ENCODE measurements at regions not wholly inside any gene's neighbourhood (a gene's known extent, or its start where the extent isn't known, plus 50 kb on each side); places are given as distances from the start of the nearest gene placed in this dataset.

GRCh38 chr1:58397187-58397820 is 149.2 kb downstream of the OMA1 start:
- no peaks in the 10 kb centered on the region for H3K36me3 Mint-ChIP-seq
- no peaks in the 10 kb centered on the region for H3K4me1 Mint-ChIP-seq
- no peaks in the 10 kb centered on the region for H3K27me3 Mint-ChIP-seq
- no peak overlapping the region for H3K27ac Mint-ChIP-seq
- no peak overlapping the region for H3K4me3 Mint-ChIP-seq
- DNase-seq, result no peak
- H3K9me3 Mint-ChIP-seq, result no peaks in the 10 kb centered on the region

GRCh38 chr1:58396150-58396549 is 150.4 kb downstream of the OMA1 start:
- no peaks in the 10 kb centered on the region for H3K9me3 Mint-ChIP-seq
- DNase-seq, result no peak
- H3K36me3 Mint-ChIP-seq, result no peaks in the 10 kb centered on the region
- H3K27ac Mint-ChIP-seq, result no peak overlapping the region
- H3K27me3 Mint-ChIP-seq, result no peaks in the 10 kb centered on the region
- no peaks in the 10 kb centered on the region for H3K4me1 Mint-ChIP-seq
- no peak overlapping the region for H3K4me3 Mint-ChIP-seq

- Mint-ChIP-seq H3K9me3 (no peaks in the 10 kb centered on the region), H3K27me3 (no peaks in the 10 kb centered on the region), H3K36me3 (no peaks in the 10 kb centered on the region), H3K27ac (no peak overlapping the region), H3K4me1 (no peaks in the 10 kb centered on the region), H3K4me3 (no peak overlapping the region)
- DNase-seq, result no peak
Measured at GRCh38 chr1:58395355-58395754, 151.2 kb downstream of the OMA1 start.

GRCh38 chr1:58392083-58392482 is 154.4 kb downstream of the OMA1 start:
- Mint-ChIP-seq H3K4me1 (no peaks in the 10 kb centered on the region), H3K4me3 (no peak overlapping the region)

GRCh38 chr1:58391514-58391913 is 155.0 kb downstream of the OMA1 start:
- H3K27ac Mint-ChIP-seq, result no peak overlapping the region
- no peaks in the 10 kb centered on the region for H3K27me3 Mint-ChIP-seq
- no peaks in the 10 kb centered on the region for H3K4me1 Mint-ChIP-seq
- no peak overlapping the region for H3K4me3 Mint-ChIP-seq
- no peak for DNase-seq
- H3K36me3 Mint-ChIP-seq, result no peaks in the 10 kb centered on the region
- H3K9me3 Mint-ChIP-seq, result no peaks in the 10 kb centered on the region

More at GRCh38 chr1:58392083-58392482, 154.4 kb downstream of the OMA1 start:
- H3K9me3 Mint-ChIP-seq, result no peaks in the 10 kb centered on the region
- DNase-seq, result peak; percentile 5
- H3K27ac Mint-ChIP-seq, result no peak overlapping the region
- no peaks in the 10 kb centered on the region for H3K27me3 Mint-ChIP-seq
- H3K36me3 Mint-ChIP-seq, result no peaks in the 10 kb centered on the region

GRCh38 chr1:58391056-58391455 is 155.5 kb downstream of the OMA1 start:
- no peaks in the 10 kb centered on the region for H3K4me1 Mint-ChIP-seq
- H3K27me3 Mint-ChIP-seq, result no peaks in the 10 kb centered on the region
- no peaks in the 10 kb centered on the region for H3K36me3 Mint-ChIP-seq
- no peak for DNase-seq
- no peak overlapping the region for H3K4me3 Mint-ChIP-seq
- no peak overlapping the region for H3K27ac Mint-ChIP-seq
- no peaks in the 10 kb centered on the region for H3K9me3 Mint-ChIP-seq

- Mint-ChIP-seq H3K4me1 (peaks cover 3% of the 10 kb centered on the region), H3K27me3 (no peaks in the 10 kb centered on the region), H3K4me3 (no peak overlapping the region), H3K36me3 (no peaks in the 10 kb centered on the region), H3K27ac (no peak overlapping the region), H3K9me3 (no peaks in the 10 kb centered on the region)
- no peak for DNase-seq
Measured at GRCh38 chr1:58390091-58390490, 156.4 kb downstream of the OMA1 start.

GRCh38 chr1:58380345-58380744 is 166.2 kb downstream of the OMA1 start:
- Mint-ChIP-seq H3K4me3 (no peak overlapping the region), H3K9me3 (peaks cover 5% of the 10 kb centered on the region), H3K36me3 (peaks cover 2% of the 10 kb centered on the region), H3K4me1 (peaks cover 2% of the 10 kb centered on the region), H3K27me3 (no peaks in the 10 kb centered on the region), H3K27ac (no peak overlapping the region)
- no peak for DNase-seq

GRCh38 chr1:58367217-58367616 is 179.3 kb downstream of the OMA1 start:
- Mint-ChIP-seq H3K9me3 (peaks cover 1% of the 10 kb centered on the region), H3K36me3 (no peaks in the 10 kb centered on the region), H3K4me3 (no peak overlapping the region), H3K27me3 (no peaks in the 10 kb centered on the region), H3K27ac (no peak overlapping the region), H3K4me1 (no peaks in the 10 kb centered on the region)
- no peak for DNase-seq

GRCh38 chr1:58365328-58365727 is 181.2 kb downstream of the OMA1 start:
- H3K27ac Mint-ChIP-seq, result no peak overlapping the region
- H3K27me3 Mint-ChIP-seq, result no peaks in the 10 kb centered on the region
- DNase-seq, result no peak
- no peaks in the 10 kb centered on the region for H3K36me3 Mint-ChIP-seq
- H3K4me3 Mint-ChIP-seq, result no peak overlapping the region
- peaks cover 2% of the 10 kb centered on the region for H3K4me1 Mint-ChIP-seq
- no peaks in the 10 kb centered on the region for H3K9me3 Mint-ChIP-seq

- Mint-ChIP-seq H3K9me3 (no peaks in the 10 kb centered on the region), H3K4me3 (no peak overlapping the region), H3K36me3 (no peaks in the 10 kb centered on the region), H3K27me3 (no peaks in the 10 kb centered on the region), H3K27ac (no peak overlapping the region), H3K4me1 (peaks cover 2% of the 10 kb centered on the region)
- peak; percentile 4 for DNase-seq
Measured at GRCh38 chr1:58363585-58363984, 182.9 kb downstream of the OMA1 start.

- H3K27me3 Mint-ChIP-seq, result no peaks in the 10 kb centered on the region
- H3K36me3 Mint-ChIP-seq, result no peaks in the 10 kb centered on the region
- H3K4me3 Mint-ChIP-seq, result no peak overlapping the region
- no peak overlapping the region for H3K27ac Mint-ChIP-seq
- peaks cover 2% of the 10 kb centered on the region for H3K4me1 Mint-ChIP-seq
- DNase-seq, result peak; percentile 1
- no peaks in the 10 kb centered on the region for H3K9me3 Mint-ChIP-seq
Measured at GRCh38 chr1:58361134-58361533, 185.4 kb downstream of the OMA1 start.

- H3K27ac Mint-ChIP-seq, result no peak overlapping the region
- H3K27me3 Mint-ChIP-seq, result no peaks in the 10 kb centered on the region
- H3K9me3 Mint-ChIP-seq, result no peaks in the 10 kb centered on the region
- no peaks in the 10 kb centered on the region for H3K36me3 Mint-ChIP-seq
- no peak for DNase-seq
- H3K4me3 Mint-ChIP-seq, result no peak overlapping the region
- H3K4me1 Mint-ChIP-seq, result peaks cover 2% of the 10 kb centered on the region
Measured at GRCh38 chr1:58358346-58358745, 188.2 kb downstream of the OMA1 start.

- H3K4me1 Mint-ChIP-seq, result peaks cover 2% of the 10 kb centered on the region
- peaks cover 2% of the 10 kb centered on the region for H3K9me3 Mint-ChIP-seq
- peaks cover 2% of the 10 kb centered on the region for H3K36me3 Mint-ChIP-seq
- no peak overlapping the region for H3K4me3 Mint-ChIP-seq
- H3K27me3 Mint-ChIP-seq, result peaks cover 4% of the 10 kb centered on the region
- no peak overlapping the region for H3K27ac Mint-ChIP-seq
- DNase-seq, result no peak
Measured at GRCh38 chr1:58356402-58356801, 190.1 kb downstream of the OMA1 start.

- H3K27ac Mint-ChIP-seq, result no peak overlapping the region
- H3K27me3 Mint-ChIP-seq, result peaks cover 5% of the 10 kb centered on the region
- H3K4me3 Mint-ChIP-seq, result no peak overlapping the region
Measured at GRCh38 chr1:58353168-58353567, 193.4 kb downstream of the OMA1 start.

GRCh38 chr1:58352476-58353092 is 193.9 kb downstream of the OMA1 start:
- Mint-ChIP-seq H3K4me3 (no peak overlapping the region), H3K27ac (no peak overlapping the region), H3K9me3 (peaks cover 10% of the 10 kb centered on the region), H3K36me3 (peaks cover 2% of the 10 kb centered on the region), H3K27me3 (peaks cover 5% of the 10 kb centered on the region), H3K4me1 (no peaks in the 10 kb centered on the region)
- no peak for DNase-seq

More at GRCh38 chr1:58353168-58353567, 193.4 kb downstream of the OMA1 start:
- no peaks in the 10 kb centered on the region for H3K4me1 Mint-ChIP-seq
- DNase-seq, result no peak
- H3K9me3 Mint-ChIP-seq, result peaks cover 10% of the 10 kb centered on the region
- H3K36me3 Mint-ChIP-seq, result peaks cover 2% of the 10 kb centered on the region

All from activated naive CD8-positive, alpha-beta T cell treated with anti-CD3 and anti-CD28 coated beads for 36 hours (primary cell).